ENCODE measurements at regions not wholly inside any gene's neighbourhood (a gene's known extent, or its start where the extent isn't known, plus 50 kb on each side); places are given as distances from the start of the nearest gene placed in this dataset.

DNA sequence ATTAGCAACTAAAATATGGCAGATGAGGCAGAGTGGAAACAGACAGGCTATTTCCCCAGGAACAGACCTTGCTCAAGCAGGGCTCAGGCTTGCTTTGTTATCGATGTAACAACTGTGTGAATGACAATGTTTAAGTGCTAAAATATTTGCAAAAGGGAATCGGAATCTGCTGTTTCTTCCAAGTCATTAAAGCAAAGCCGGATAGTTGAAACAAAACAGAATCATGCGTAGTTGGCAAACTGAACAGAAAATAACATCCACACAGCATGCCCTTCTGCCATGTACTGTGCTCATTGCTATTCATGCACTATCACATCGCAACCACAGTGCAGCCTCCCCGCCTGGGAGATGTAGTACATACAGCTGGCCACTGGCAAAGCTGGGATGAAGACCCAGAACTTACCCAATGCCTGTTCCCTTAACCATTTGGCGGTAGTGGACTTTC lies 799.1 kb downstream of the DIAPH3 start:
- TF ChIP-seq, protein P1, sequence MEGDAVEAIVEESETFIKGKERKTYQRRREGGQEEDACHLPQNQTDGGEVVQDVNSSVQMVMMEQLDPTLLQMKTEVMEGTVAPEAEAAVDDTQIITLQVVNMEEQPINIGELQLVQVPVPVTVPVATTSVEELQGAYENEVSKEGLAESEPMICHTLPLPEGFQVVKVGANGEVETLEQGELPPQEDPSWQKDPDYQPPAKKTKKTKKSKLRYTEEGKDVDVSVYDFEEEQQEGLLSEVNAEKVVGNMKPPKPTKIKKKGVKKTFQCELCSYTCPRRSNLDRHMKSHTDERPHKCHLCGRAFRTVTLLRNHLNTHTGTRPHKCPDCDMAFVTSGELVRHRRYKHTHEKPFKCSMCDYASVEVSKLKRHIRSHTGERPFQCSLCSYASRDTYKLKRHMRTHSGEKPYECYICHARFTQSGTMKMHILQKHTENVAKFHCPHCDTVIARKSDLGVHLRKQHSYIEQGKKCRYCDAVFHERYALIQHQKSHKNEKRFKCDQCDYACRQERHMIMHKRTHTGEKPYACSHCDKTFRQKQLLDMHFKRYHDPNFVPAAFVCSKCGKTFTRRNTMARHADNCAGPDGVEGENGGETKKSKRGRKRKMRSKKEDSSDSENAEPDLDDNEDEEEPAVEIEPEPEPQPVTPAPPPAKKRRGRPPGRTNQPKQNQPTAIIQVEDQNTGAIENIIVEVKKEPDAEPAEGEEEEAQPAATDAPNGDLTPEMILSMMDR (IDR thresholded peaks at IDR 0.05): no peak
- no peak for TF ChIP-seq EZH2 (IDR thresholded peaks at IDR 0.05; ENCODE audit: borderline replicate concordance, insufficient read depth, low read depth, low read length, poor library complexity, severe bottlenecking)
